ENCODE measurements at regions not wholly inside any gene's neighbourhood (a gene's known extent, or its start where the extent isn't known, plus 50 kb on each side); places are given as distances from the start of the nearest gene placed in this dataset.

DNA sequence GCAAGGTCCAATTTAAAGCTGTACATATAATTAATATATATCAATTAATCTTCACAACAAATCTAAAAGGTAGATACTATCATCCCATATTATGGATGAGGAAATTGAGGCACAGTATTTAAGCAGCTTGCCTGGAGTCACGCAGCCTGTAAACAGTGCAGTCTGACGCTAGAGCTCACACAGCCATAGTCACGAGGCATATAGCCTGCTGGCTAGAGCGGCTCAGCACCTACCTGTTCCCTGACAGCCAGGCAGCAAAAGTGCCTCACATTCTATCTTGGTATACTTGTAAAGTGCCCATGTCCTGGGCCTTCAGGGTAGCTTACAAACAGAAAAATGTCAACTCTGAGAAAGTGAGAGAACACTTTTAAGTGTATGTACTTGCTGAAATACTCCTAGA lies 222.6 kb upstream of the NEIL3 start:
- TF ChIP-seq ZFX (IDR thresholded peaks at IDR 0.05; ENCODE audit: borderline replicate concordance), result no peak
- TF ChIP-seq, protein P1, sequence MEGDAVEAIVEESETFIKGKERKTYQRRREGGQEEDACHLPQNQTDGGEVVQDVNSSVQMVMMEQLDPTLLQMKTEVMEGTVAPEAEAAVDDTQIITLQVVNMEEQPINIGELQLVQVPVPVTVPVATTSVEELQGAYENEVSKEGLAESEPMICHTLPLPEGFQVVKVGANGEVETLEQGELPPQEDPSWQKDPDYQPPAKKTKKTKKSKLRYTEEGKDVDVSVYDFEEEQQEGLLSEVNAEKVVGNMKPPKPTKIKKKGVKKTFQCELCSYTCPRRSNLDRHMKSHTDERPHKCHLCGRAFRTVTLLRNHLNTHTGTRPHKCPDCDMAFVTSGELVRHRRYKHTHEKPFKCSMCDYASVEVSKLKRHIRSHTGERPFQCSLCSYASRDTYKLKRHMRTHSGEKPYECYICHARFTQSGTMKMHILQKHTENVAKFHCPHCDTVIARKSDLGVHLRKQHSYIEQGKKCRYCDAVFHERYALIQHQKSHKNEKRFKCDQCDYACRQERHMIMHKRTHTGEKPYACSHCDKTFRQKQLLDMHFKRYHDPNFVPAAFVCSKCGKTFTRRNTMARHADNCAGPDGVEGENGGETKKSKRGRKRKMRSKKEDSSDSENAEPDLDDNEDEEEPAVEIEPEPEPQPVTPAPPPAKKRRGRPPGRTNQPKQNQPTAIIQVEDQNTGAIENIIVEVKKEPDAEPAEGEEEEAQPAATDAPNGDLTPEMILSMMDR (IDR thresholded peaks at IDR 0.05), result no peak

DNA sequence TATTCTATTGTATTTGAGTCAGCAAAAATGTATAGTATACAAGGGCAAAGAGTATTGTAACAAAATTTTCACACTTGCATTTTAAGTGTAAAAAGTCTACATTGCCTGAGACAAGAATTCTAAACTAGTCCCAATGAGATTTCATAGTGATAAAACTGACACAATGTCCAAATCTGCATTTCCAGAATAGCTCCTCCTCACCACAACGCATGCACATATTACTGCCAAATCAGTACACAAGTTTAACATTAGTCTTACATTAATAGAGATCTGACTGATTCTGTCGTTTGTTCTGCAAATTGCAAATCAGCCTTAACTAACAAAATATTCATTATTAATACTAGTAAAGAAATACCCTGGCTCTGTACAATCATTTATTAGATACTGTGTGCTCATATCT lies 222.2 kb upstream of the NEIL3 start:
- H3K27ac ChIP-seq, result no peak overlapping the region
- TF ChIP-seq ZFX (IDR thresholded peaks at IDR 0.05; ENCODE audit: borderline replicate concordance), result no peak
- TF ChIP-seq, protein P1 (IDR thresholded peaks at IDR 0.05), result no peak

More for the DNA sequence above, 222.6 kb upstream of the NEIL3 start:
- H3K27ac ChIP-seq, result no peak overlapping the region

DNA sequence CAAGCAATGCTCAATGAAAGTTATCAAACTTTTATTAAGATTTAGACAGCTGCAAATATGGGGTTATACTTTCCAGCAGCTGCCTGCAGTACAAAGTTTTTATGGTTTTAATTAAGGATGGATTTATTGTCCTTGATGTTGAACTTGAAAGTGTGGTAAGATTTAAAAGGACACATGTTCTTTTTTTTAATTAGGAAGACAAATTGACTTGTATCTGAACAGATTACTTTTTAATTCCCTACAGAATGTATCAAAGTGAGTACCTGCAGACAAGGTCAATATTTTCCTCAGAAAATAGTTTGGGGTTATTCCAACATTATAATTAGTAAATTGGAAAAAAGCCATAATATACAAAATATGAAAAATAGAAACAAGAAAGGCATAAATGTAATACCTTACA lies 218.2 kb upstream of the NEIL3 start:
- TF ChIP-seq, protein P1 (IDR thresholded peaks at IDR 0.05), result no peak
- TF ChIP-seq ZFX (IDR thresholded peaks at IDR 0.05; ENCODE audit: borderline replicate concordance), result no peak
- no peak overlapping the region for H3K27ac ChIP-seq

DNA sequence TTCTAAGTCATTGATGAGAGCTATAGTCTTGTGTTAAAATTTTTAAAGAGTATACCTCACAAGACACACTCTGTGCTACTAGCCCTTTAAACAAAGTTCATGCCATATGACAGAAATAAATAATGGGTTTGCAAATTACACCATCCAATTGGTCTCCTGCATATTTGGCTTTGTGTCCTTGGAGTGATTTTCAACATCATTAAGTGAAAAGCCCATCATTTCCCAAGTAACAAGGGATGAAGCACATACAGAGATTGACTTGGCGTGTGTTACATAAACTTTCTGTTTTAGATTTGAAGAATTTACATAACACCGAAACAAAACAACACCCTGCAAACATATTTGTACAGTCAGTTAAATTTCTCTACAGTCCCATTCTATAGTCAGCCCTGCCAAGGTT lies 216.9 kb upstream of the NEIL3 start:
- TF ChIP-seq, protein P1 (IDR thresholded peaks at IDR 0.05), result no peak

DNA sequence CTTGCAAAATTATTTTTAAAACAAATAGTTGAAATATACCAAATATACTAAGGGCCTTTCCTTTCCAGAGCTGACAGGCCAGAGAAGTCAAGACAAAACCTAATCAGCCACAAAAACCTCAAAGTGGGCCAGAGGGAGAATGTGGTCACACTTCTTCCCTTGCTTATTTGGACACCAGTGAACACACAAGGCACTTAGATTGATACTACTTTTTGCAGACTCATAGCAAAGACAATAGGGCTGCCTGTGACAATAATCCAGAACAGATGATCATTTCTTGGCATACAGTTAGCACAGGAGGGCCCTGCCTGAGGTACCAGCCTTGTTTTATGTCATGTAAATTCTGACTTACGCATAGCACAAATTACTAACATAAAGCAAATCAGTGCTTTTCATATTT lies 215.7 kb upstream of the NEIL3 start:
- TF ChIP-seq ZFX (IDR thresholded peaks at IDR 0.05; ENCODE audit: borderline replicate concordance), result no peak
- TF ChIP-seq, protein P1 (IDR thresholded peaks at IDR 0.05), result no peak
- H3K27ac ChIP-seq, result no peak overlapping the region

More for the DNA sequence above, 216.9 kb upstream of the NEIL3 start:
- no peak overlapping the region for H3K27ac ChIP-seq

DNA sequence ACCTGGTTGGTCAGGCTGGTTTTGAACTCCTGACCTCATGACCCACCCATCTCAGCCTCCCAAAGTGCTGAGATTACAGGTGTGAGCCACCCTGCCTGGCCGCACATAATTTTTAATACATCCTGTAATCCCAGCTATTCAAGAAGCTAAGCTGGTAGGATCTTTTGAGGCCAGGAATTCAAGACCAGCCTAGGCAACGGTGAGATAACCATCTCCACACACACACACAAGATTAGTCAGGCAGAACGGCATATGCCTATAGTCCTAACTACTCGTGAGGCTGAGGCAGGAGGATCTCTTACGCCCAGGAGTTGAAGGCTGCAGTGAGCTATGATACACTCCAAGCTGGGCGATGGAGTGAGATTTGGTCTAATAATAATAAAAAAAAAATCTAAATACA lies 212.4 kb upstream of the NEIL3 start:
- TF ChIP-seq, protein P1 (IDR thresholded peaks at IDR 0.05), result no peak
- TF ChIP-seq ZFX (IDR thresholded peaks at IDR 0.05; ENCODE audit: borderline replicate concordance), result no peak

DNA sequence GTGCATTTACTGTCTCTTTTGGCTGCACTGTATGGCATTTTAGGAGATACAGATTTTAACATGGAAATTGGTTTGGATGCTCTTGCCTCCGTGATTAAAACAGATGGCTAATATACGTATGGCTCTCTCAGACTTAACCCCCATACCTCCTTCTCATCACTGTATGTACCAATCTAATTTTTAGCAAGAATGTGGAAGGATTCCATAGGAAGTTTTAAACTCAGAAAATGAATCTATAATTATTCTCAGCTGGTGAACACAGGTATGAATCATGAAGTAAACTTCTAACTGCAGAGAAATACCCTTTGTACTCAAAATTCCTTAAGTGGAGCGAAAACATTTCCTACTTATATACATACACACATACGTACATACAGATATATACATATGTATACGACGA lies 210.5 kb upstream of the NEIL3 start:
- TF ChIP-seq, protein P1 (IDR thresholded peaks at IDR 0.05), result no peak
- no peak for TF ChIP-seq ZFX (IDR thresholded peaks at IDR 0.05; ENCODE audit: borderline replicate concordance)
- no peak overlapping the region for H3K27ac ChIP-seq

More for the DNA sequence above, 212.4 kb upstream of the NEIL3 start:
- H3K27ac ChIP-seq, result no peak overlapping the region
